HG03460 (cell line): ENCODE measurements at regions not wholly inside any gene's neighbourhood (a gene's known extent, or its start where the extent isn't known, plus 50 kb on each side); places are given as distances from the start of the nearest gene placed in this dataset.

Experiments
- ATAC-seq: cut with Tn5 transposase; IDR thresholded peaks from one replicate; pipeline ENCODE4 v1.9.1; 2021; ENCODE audit not compliant: unreplicated experiment

DNA sequence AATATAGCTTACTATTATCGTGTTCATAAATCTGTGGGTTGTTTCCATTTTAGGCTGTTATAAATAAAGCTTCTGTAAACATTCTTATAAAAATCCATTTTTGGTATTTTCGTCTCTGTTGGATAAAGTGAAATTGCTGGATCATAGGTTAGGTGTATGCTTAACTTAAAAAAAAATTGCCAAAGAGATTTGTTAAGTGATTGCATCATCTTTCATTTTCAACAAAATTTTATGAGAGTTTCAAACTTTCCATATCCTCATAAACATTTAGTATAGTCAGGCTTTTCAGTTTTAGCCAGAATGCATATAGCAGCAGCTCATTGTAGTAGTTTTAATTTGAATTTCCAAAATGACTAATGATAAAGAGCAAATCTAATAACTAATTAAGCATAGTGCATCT is 146.7 kb upstream of the CNTN5 start:
- no peak for ATAC-seq

DNA sequence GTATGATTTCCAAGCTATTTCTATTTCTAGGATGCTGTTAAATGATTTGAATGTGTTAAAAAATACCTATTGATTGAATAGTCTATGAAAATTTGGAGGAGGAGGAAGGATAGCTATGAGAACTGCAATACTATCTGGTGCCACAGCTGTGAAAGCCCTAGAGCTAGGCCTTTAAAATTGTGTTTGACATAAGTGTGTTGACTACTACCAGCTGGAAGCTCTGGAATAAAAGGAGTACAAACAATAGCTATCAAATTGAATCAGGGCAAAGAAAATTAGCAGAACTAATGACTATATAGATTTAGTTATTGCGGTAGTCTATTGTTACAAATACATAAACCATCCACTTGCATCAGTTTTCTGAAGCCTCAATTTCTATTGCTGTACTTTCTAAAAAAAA is 124.8 kb upstream of the CNTN5 start:
- no peak for ATAC-seq

GRCh38 chr11:98940913-98941312 is 79.8 kb upstream of the CNTN5 start:
- ATAC-seq: no peak

- no peak for ATAC-seq
Observed at GRCh38 chr11:98944461-98944860, 76.3 kb upstream of the CNTN5 start.

DNA sequence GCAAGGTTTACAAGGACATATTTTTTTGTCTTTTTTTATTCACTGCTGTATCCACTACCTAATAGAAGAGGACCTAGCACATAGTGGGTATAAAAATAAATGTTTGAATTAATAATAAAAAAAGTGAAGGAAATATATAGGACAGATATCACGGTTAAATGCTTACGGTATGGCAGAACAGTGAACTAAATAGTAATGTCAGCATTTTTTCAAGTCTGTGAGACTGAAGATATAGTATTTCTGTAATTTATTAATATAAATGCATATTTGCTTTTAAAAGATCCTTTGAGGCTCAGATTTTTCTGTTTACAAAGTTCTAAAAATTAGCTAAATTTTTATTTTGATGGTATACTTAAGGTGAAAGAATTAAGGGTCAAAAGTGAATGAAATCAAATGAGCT is 68.6 kb upstream of the CNTN5 start:
- ATAC-seq: no peak

GRCh38 chr11:98955551-98955950 is 65.2 kb upstream of the CNTN5 start:
- ATAC-seq: no peak

- ATAC-seq: no peak
Observed at GRCh38 chr11:98964146-98964545, 56.6 kb upstream of the CNTN5 start.

- no peak for ATAC-seq
Observed at GRCh38 chr11:98965358-98965757, 55.4 kb upstream of the CNTN5 start.

- ATAC-seq: no peak
Observed at GRCh38 chr11:98965775-98966174, 55.0 kb upstream of the CNTN5 start.

GRCh38 chr11:98967005-98967404 is 53.7 kb upstream of the CNTN5 start:
- no peak for ATAC-seq
